Colonic mucosa (tissue), 4 donors: ENCODE measurements at regions not wholly inside any gene's neighbourhood (a gene's known extent, or its start where the extent isn't known, plus 50 kb on each side); places are given as distances from the start of the nearest gene placed in this dataset.

Experiments
- DNase-seq: peaks from one replicate; pipeline ENCODE4 v3.0.0-alpha.2; 2020
- H3K27ac ChIP-seq: fragments of 200-600 bp; one replicate; pipeline ENCODE4 v1.8.0; 2021
- H3K27me3 ChIP-seq: fragments of 200-600 bp; one replicate; pipeline ENCODE4 v1.8.0; 2021
- H3K36me3 ChIP-seq: fragments of 200-600 bp; one replicate; pipeline ENCODE4 v1.8.0; 2021
- H3K4me1 ChIP-seq: fragments of 200-600 bp; one replicate; pipeline ENCODE4 v1.8.0; 2021; ENCODE audit warnings: mild to moderate bottlenecking
- H3K4me3 ChIP-seq: fragments of 200-600 bp; one replicate; pipeline ENCODE4 v1.8.0; 2021
- H3K9ac ChIP-seq, 2 donors: one replicate each; pipeline ENCODE4 v1.7.0; 2013; ENCODE audit warnings: control low read depth in 2 of 2, low read depth in 2 of 2, low read length in 2 of 2
- H3K9me3 ChIP-seq: fragments of 200-600 bp; one replicate; pipeline ENCODE4 v1.8.0; 2021
- CTCF ChIP-seq: fragments of 200-600 bp; IDR thresholded peaks from one replicate; pipeline ENCODE4 v1.8.0; 2022; ENCODE audit warnings: antibody characterized with exemption, mild to moderate bottlenecking
- intact Hi-C: fragments of 100-400 bp; cut with DNase I; formaldehyde crosslinking; loops from one replicate; pipeline ENCODE4 v1.14.1; 2022
- donor health status: healthy.
- donor health status: DM: no; HTN: no; CAD: no.
- donor health status: DM: no; HTN: no; CAD: no.

- H3K27ac ChIP-seq: no peak overlapping the region
- H3K27me3 ChIP-seq: no peaks in the 10 kb centered on the region
- TF ChIP-seq CTCF: no peak
- no peaks in the 10 kb centered on the region for H3K4me1 ChIP-seq
- no peak overlapping the region for H3K4me3 ChIP-seq
- intact Hi-C loops: no loop called here
- no peak overlapping the region for H3K9ac ChIP-seq
- no peak for DNase-seq
- no peaks in the 10 kb centered on the region for H3K36me3 ChIP-seq
- no peaks in the 10 kb centered on the region for H3K9me3 ChIP-seq
Measured at GRCh38 chr4:128470492-128471053, 183.0 kb upstream of the PGRMC2 start.

GRCh38 chr4:128468123-128468989, 180.7 kb upstream of the PGRMC2 start:
- Histone ChIP-seq H3K9me3 (no peaks in the 10 kb centered on the region), H3K9ac (no peak overlapping the region), H3K36me3 (no peaks in the 10 kb centered on the region), H3K27me3 (no peaks in the 10 kb centered on the region), H3K27ac (no peak overlapping the region), H3K4me3 (no peak overlapping the region), H3K4me1 (no peaks in the 10 kb centered on the region)
- intact Hi-C loops: no loop called here
- peak; percentile 83 for DNase-seq
- TF ChIP-seq CTCF: no peak

- intact Hi-C loops: no loop called here
- Histone ChIP-seq H3K9ac (no peak overlapping the region), H3K4me3 (no peak overlapping the region), H3K36me3 (no peaks in the 10 kb centered on the region), H3K4me1 (no peaks in the 10 kb centered on the region), H3K27ac (no peak overlapping the region), H3K27me3 (no peaks in the 10 kb centered on the region), H3K9me3 (no peaks in the 10 kb centered on the region)
- TF ChIP-seq CTCF: no peak
- no peak for DNase-seq
Measured at GRCh38 chr4:128465523-128465922, 177.9 kb upstream of the PGRMC2 start.

- no peaks in the 10 kb centered on the region for H3K36me3 ChIP-seq
Measured at GRCh38 chr4:128463006-128463405, 175.4 kb upstream of the PGRMC2 start.

More at GRCh38 chr4:128463006-128463405, 175.4 kb upstream of the PGRMC2 start:
- H3K9ac ChIP-seq: no peak overlapping the region
- H3K4me3 ChIP-seq: no peak overlapping the region
- no peak for TF ChIP-seq CTCF
- no peaks in the 10 kb centered on the region for H3K27me3 ChIP-seq
- H3K27ac ChIP-seq: no peak overlapping the region
- no peaks in the 10 kb centered on the region for H3K4me1 ChIP-seq
- intact Hi-C loops: no loop called here
- DNase-seq: no peak
- H3K9me3 ChIP-seq: no peaks in the 10 kb centered on the region
